H1 (cell line): ENCODE measurements at regions not wholly inside any gene's neighbourhood (a gene's known extent, or its start where the extent isn't known, plus 50 kb on each side); places are given as distances from the start of the nearest gene placed in this dataset.
A peak's percentile ranks its signal among the peaks of the same experiment; 100 is the strongest.

Experiments
- CTCF ChIA-PET: fragments of 300-600 bp; sonication (Branson Sonifier 250); formaldehyde crosslinking; loops from one replicate; lab custom pipeline; 2021; ENCODE audit not compliant: partially characterized antibody; lab: Charles Lee
- POLR2A ChIA-PET: fragments of 300-600 bp; sonication (Branson Sonifier 250); formaldehyde crosslinking; loops from one replicate; lab custom pipeline; 2021; ENCODE audit warnings: inconsistent platforms; ENCODE audit not compliant: partially characterized antibody; lab: Charles Lee
- DNase-seq, 2 experiments: peaks; one replicate each; pipeline versions ENCODE4 v3.0.0 to v3.0.0-alpha.2; 2010 to 2022; ENCODE audit warnings: low spot score in 2 of 2, low read depth in 1 of 2, mixed read lengths in 1 of 2
- FAIRE-seq: peaks from 2 replicates; lab custom pipeline; 2011; peaks lifted over from hg19 to GRCh38; lab: Jason Lieb, UNC
- H2AFZ ChIP-seq: 2 replicates; pipeline ENCODE4 v1.8.1; 2012; ENCODE audit warnings: low read length, inconsistent platforms
- H2AK5ac ChIP-seq: 2 replicates; pipeline ENCODE4 v1.6.1; 2013; ENCODE audit warnings: low read depth, low read length
- H2BK120ac ChIP-seq: replicated peaks from 2 replicates; pipeline ENCODE3; 2013; ENCODE audit warnings: low read depth, low read length, inconsistent platforms
- H2BK12ac ChIP-seq: 2 replicates; pipeline ENCODE4 v1.6.1; 2013; ENCODE audit warnings: low read depth, low read length
- H2BK15ac ChIP-seq: 2 replicates; pipeline ENCODE4 v1.6.1; 2013; ENCODE audit warnings: low read length
- H2BK20ac ChIP-seq: 2 replicates; pipeline ENCODE4 v1.6.1; 2013; ENCODE audit warnings: low read length
- H2BK5ac ChIP-seq: 2 replicates; pipeline ENCODE4 v1.6.1; 2013; ENCODE audit warnings: low read depth, low read length
- H3K14ac ChIP-seq: 2 replicates; pipeline ENCODE4 v1.6.1; 2013; ENCODE audit warnings: inconsistent platforms; ENCODE audit not compliant: insufficient read length
- H3K18ac ChIP-seq: 2 replicates; pipeline ENCODE4 v1.6.1; 2013; ENCODE audit warnings: low read length; ENCODE audit errors: extremely low read depth
- H3K23ac ChIP-seq: 2 replicates; pipeline ENCODE4 v1.6.1; 2013; ENCODE audit warnings: inconsistent platforms; ENCODE audit not compliant: insufficient read length
- H3K23me2 ChIP-seq: 2 replicates; pipeline ENCODE4 v1.6.1; 2013; ENCODE audit warnings: low read depth, low read length
- H3K27ac ChIP-seq: 2 replicates; pipeline ENCODE4 v1.6.1; 2011; ENCODE audit warnings: low read depth, low read length, inconsistent platforms
- H3K27me3 ChIP-seq, 4 experiments: replicated peaks in 1 of 4; 1 replicate in 1 of 4; 2 replicates in 3 of 4; pipeline versions ENCODE4 v1.6.1 to v1.8.1; 2011 to 2013; ENCODE audit warnings: low read length in 3 of 4, mild to moderate bottlenecking in 3 of 4, inconsistent platforms in 2 of 4, mixed read lengths in 2 of 4, moderate library complexity in 1 of 4; ENCODE audit not compliant: control insufficient read depth in 3 of 4, insufficient read depth in 3 of 4; ENCODE audit errors: extremely low read depth in 1 of 4
- H3K36me3 ChIP-seq, 4 experiments: 2 replicates each; pipeline versions ENCODE4 v1.6.1 to v1.8.1; 2011 to 2013; ENCODE audit warnings: mild to moderate bottlenecking in 4 of 4, low read length in 3 of 4, moderate library complexity in 2 of 4, control low read depth in 1 of 4, inconsistent platforms in 1 of 4; ENCODE audit not compliant: insufficient read depth in 4 of 4, control insufficient read depth in 2 of 4
- H3K4ac ChIP-seq: replicated peaks from 2 replicates; pipeline ENCODE3; 2013; ENCODE audit warnings: low read length, low read depth, mixed read lengths, inconsistent platforms; ENCODE audit not compliant: insufficient read length
- H3K4me1 ChIP-seq, 4 experiments: replicated peaks in 1 of 4; 1 replicate in 1 of 4; 2 replicates in 3 of 4; pipeline versions ENCODE4 v1.6.1 to v1.8.1; 2011 to 2013; ENCODE audit warnings: low read length in 3 of 4, inconsistent platforms in 2 of 4, mixed read lengths in 1 of 4; ENCODE audit not compliant: insufficient read depth in 4 of 4, control insufficient read depth in 3 of 4
- H3K4me2 ChIP-seq, 2 experiments: 2 replicates each; pipeline versions ENCODE4 v1.6.1 to v1.8.1; 2011 to 2013; ENCODE audit warnings: low read depth in 2 of 2, low read length in 2 of 2, control low read depth in 1 of 2, inconsistent platforms in 1 of 2, mild to moderate bottlenecking in 1 of 2; ENCODE audit not compliant: insufficient read depth in 1 of 2
- H3K4me3 ChIP-seq, 4 experiments: fragments of 200-600, 300-600 bp in 1 of 4; sonication (generic), shearing (Covaris generic), sonication (Bioruptor Twin) in 1 of 4; 2 replicates each; pipeline versions ENCODE4 v1.5.1 to v1.8.1; 2011 to 2016; ENCODE audit warnings: low read length in 4 of 4, low read depth in 3 of 4, control low read depth in 2 of 4, inconsistent platforms in 2 of 4, mild to moderate bottlenecking in 2 of 4, mixed read lengths in 1 of 4, moderate library complexity in 1 of 4; ENCODE audit not compliant: insufficient read depth in 2 of 4; ENCODE audit errors: extremely low read depth in 1 of 4
- H3K56ac ChIP-seq: replicated peaks from 2 replicates; pipeline ENCODE3; 2013; ENCODE audit warnings: low read depth, mild to moderate bottlenecking, mixed read lengths, low read length, inconsistent platforms; ENCODE audit not compliant: insufficient read length
- H3K79me1 ChIP-seq: 2 replicates; pipeline ENCODE4 v1.6.1; 2013; ENCODE audit warnings: low read depth, low read length, control low read depth
- H3K79me2 ChIP-seq, 2 experiments: 2 replicates each; pipeline versions ENCODE4 v1.6.1 to v1.8.1; 2012 to 2013; ENCODE audit warnings: low read length in 2 of 2, mild to moderate bottlenecking in 2 of 2, inconsistent platforms in 1 of 2; ENCODE audit not compliant: insufficient read depth in 2 of 2, control insufficient read depth in 1 of 2
- H3K9ac ChIP-seq, 4 experiments: replicated peaks in 1 of 4; 1 replicate in 1 of 4; 2 replicates in 3 of 4; pipeline versions ENCODE4 v1.6.1 to v1.8.1; 2011 to 2013; ENCODE audit warnings: low read depth in 3 of 4, low read length in 3 of 4, control low read depth in 2 of 4, mild to moderate bottlenecking in 2 of 4, moderate library complexity in 2 of 4, inconsistent platforms in 1 of 4; ENCODE audit errors: extremely low read depth in 1 of 4
- H3K9me3 ChIP-seq, 2 experiments: 2 replicates each; pipeline versions ENCODE4 v1.6.1 to v1.8.1; 2012 to 2013; ENCODE audit warnings: mild to moderate bottlenecking in 2 of 2, moderate library complexity in 2 of 2, control low read depth in 1 of 2, inconsistent platforms in 1 of 2, low read depth in 1 of 2, low read length in 1 of 2, mixed read lengths in 1 of 2; ENCODE audit not compliant: insufficient read depth in 2 of 2
- H4K20me1 ChIP-seq, 2 experiments: replicated peaks in 1 of 2; 2 replicates each; pipeline versions ENCODE3 to v1.8.1; 2011 to 2013; ENCODE audit warnings: inconsistent platforms in 2 of 2, low read length in 2 of 2, mild to moderate bottlenecking in 1 of 2; ENCODE audit not compliant: insufficient read depth in 2 of 2, control insufficient read depth in 1 of 2
- H4K5ac ChIP-seq: 2 replicates; pipeline ENCODE4 v1.6.1; 2013; ENCODE audit warnings: low read length, low read depth, mixed read lengths, inconsistent platforms; ENCODE audit not compliant: insufficient read length
- H4K8ac ChIP-seq: 2 replicates; pipeline ENCODE4 v1.8.0; 2013; ENCODE audit warnings: mild to moderate bottlenecking, moderate library complexity, low read length, inconsistent platforms; ENCODE audit not compliant: insufficient read depth; ENCODE audit errors: extremely low read depth
- H4K91ac ChIP-seq: replicated peaks from 2 replicates; pipeline ENCODE3; 2013; ENCODE audit warnings: low read length, mixed read lengths, inconsistent platforms; ENCODE audit not compliant: insufficient read length
- HDAC2 ChIP-seq, 2 experiments: fragments of 300-600 bp in 1 of 2; sonication (generic) in 1 of 2; IDR thresholded peaks; 2 replicates each; pipeline ENCODE4 v1.6.1; 2011 to 2012; ENCODE audit warnings: low read depth in 2 of 2, low read length in 2 of 2, mild to moderate bottlenecking in 2 of 2, moderate library complexity in 2 of 2, borderline replicate concordance in 1 of 2, inconsistent platforms in 1 of 2
- POU5F1 ChIP-seq: IDR thresholded peaks from 2 replicates; pipeline ENCODE4 v1.6.1; 2011; ENCODE audit warnings: low read depth, mild to moderate bottlenecking, low read length, moderate library complexity
- RAD21 ChIP-seq, 2 experiments: IDR thresholded peaks in 1 of 2; conservative IDR thresholded peaks in 1 of 2; 2 replicates each; pipeline ENCODE4 v1.6.1; 2011; ENCODE audit warnings: low read depth in 2 of 2, low read length in 2 of 2, improper control_type of control experiment in 1 of 2, inconsistent platforms in 1 of 2, mild to moderate bottlenecking in 1 of 2, moderate library complexity in 1 of 2
- RXRA ChIP-seq: IDR thresholded peaks from 2 replicates; pipeline ENCODE4 v1.6.1; 2011; ENCODE audit warnings: low read depth, mild to moderate bottlenecking, low read length, moderate library complexity; ENCODE audit not compliant: insufficient read depth
- WGBS, 2 experiments: shearing (Covaris generic) in 1 of 2; methylation state at CpG; one replicate each; pipeline versions ENCODE4 v1.1.6 to v1.1.7; 2013 to 2015; ENCODE audit warnings: low lambda C conversion rate in 2 of 2, mixed read lengths in 2 of 2, inconsistent platforms in 1 of 2, low coverage in 1 of 2, missing lambda C conversion rate in 1 of 2; ENCODE audit not compliant: insufficient replicate concordance in 2 of 2, insufficient coverage in 1 of 2, insufficient read length in 1 of 2; ENCODE audit errors: extremely low coverage in 1 of 2, missing lambda C conversion rate in 1 of 2; 5-methylcytosine and 5-hydroxymethylcytosine counted together
- TF ChIP-seq, protein P1 (sequence below), 3 experiments: IDR thresholded peaks; 1 replicate in 2 of 3; 2 replicates in 1 of 3; pipeline versions ENCODE4 v1.5.1 to v1.6.1; 2011; ENCODE audit warnings: low read length in 3 of 3, mild to moderate bottlenecking in 3 of 3, inconsistent platforms in 2 of 3, low read depth in 1 of 3, moderate library complexity in 1 of 3; ENCODE audit not compliant: insufficient read depth in 1 of 3; ENCODE audit errors: control extremely low read depth in 1 of 3

DNA sequence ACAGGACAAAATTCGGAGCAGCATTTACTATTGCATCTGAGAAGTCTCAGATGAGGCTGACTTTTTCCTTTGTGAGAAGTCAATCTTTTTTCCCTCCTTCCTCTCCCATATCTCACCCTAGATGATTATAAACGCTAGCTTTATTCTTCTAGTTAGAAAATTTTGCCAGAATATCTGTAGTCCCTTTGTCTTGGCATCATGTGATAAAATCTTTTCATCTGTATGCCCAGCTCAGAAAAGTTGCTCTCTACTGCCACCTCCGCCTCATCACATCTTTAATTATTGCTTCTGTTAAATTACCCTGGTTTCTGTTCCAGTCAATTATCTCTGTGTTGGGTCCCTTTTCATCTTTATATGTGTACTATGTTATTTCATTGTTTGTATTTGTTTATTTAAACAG, 210.8 kb upstream of the SLC35G4 start:
- Histone ChIP-seq H4K91ac (no peak overlapping the region), H3K79me2 (no peaks in the 10 kb centered on the region), H2BK120ac (no peak overlapping the region), H3K4me2 (no peak overlapping the region), H4K20me1 (no peaks in the 10 kb centered on the region), H3K27me3 (peaks cover 0 to 1% (median 0%) of the 10 kb centered on the region in 4 experiments; a peak in 1 of 7 replicates), H2BK5ac (no peak overlapping the region), H2BK15ac (no peak overlapping the region), H3K56ac (no peak overlapping the region), H3K18ac (no peak overlapping the region), H4K5ac (no peak overlapping the region), H3K9me3 (no peaks in the 10 kb centered on the region), H2BK20ac (no peak overlapping the region), H3K36me3 (no peaks in the 10 kb centered on the region), H3K9ac (no peak overlapping the region), H3K27ac (no peak overlapping the region), H3K4ac (no peak overlapping the region), H3K79me1 (no peaks in the 10 kb centered on the region), H2BK12ac (no peak overlapping the region), H3K23me2 (no peaks in the 10 kb centered on the region), H3K4me3 (no peak overlapping the region), H3K4me1 (no peaks in the 10 kb centered on the region), H3K14ac (no peak overlapping the region), H3K23ac (no peak overlapping the region), H4K8ac (no peak overlapping the region), H2AFZ (peak overlapping the region; percentile 70; the same call in 1 of the 2 replicates), H2AK5ac (no peak overlapping the region)
- FAIRE-seq = no peak
- TF ChIP-seq POU5F1 (no peak), HDAC2 (IDR thresholded peaks at IDR 0.05; ENCODE audit: borderline replicate concordance in 1 of 2, low read depth in 2 of 2, low read length in 2 of 2) (no peak), RAD21 (IDR thresholded peaks at IDR 0.05 in 1 of 2, conservative IDR thresholded peaks at IDR 0.05 in 1 of 2; ENCODE audit: low read depth in 2 of 2, low read length in 2 of 2) (peak in 1 of 2 experiments; percentile 27; a peak in 2 of 4 replicates), RXRA (no peak)
- TF ChIP-seq, protein P1, sequence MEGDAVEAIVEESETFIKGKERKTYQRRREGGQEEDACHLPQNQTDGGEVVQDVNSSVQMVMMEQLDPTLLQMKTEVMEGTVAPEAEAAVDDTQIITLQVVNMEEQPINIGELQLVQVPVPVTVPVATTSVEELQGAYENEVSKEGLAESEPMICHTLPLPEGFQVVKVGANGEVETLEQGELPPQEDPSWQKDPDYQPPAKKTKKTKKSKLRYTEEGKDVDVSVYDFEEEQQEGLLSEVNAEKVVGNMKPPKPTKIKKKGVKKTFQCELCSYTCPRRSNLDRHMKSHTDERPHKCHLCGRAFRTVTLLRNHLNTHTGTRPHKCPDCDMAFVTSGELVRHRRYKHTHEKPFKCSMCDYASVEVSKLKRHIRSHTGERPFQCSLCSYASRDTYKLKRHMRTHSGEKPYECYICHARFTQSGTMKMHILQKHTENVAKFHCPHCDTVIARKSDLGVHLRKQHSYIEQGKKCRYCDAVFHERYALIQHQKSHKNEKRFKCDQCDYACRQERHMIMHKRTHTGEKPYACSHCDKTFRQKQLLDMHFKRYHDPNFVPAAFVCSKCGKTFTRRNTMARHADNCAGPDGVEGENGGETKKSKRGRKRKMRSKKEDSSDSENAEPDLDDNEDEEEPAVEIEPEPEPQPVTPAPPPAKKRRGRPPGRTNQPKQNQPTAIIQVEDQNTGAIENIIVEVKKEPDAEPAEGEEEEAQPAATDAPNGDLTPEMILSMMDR (IDR thresholded peaks at IDR 0.05; ENCODE audit: control extremely low read depth in 1 of 3, insufficient read depth in 1 of 3, low read depth in 1 of 3, low read length in 3 of 3) = peak in 2 of 3 experiments; percentile 12 to 42; a peak in 2 of 4 replicates
- DNase-seq = no peak
- ChIA-PET CTCF (interaction anchor here (0.6 to 3.1 kb wide), 15 partner anchors 9 to 1599 kb away, joined by 3 to 18 read pairs (median 3); no protein-coding TSS in a partner anchor), POLR2A (no interaction called here)
- WGBS, 2 experiments = 85% methylated on average over 3 of the region's 3 CpGs; no CpG with 5 or more reads in 1 of the 2 experiments
